ENCODE measurements at regions not wholly inside any gene's neighbourhood (a gene's known extent, or its start where the extent isn't known, plus 50 kb on each side); places are given as distances from the start of the nearest gene placed in this dataset.

DNA sequence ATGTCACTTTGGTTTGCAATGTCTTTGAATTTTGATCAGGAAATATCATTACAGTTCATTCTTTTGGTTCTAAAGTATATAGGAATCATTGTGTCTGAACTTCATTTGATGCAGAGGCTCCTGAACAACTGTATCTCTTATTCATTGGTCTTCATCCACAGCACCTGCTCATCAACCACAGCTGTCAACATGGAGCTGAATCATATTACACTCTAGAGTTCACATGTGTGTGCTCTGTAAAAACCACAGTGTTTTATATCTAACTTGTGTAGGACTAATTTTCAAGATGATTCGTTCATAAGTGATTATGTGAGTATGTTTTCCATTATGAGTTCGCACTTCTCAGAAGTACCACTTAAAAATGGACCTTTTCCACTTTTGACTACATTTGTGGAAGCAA lies 643.3 kb upstream of the FAM241A start:
- Histone ChIP-seq H4K20me1 (ENCODE audit: insufficient read depth, low read length) (no peaks in the 10 kb centered on the region), H3K9me1 (ENCODE audit: insufficient read depth, low read length) (no peaks in the 10 kb centered on the region; the same call in 1 of the 2 replicates), H3K14ac (replicated peaks; ENCODE audit: low read depth, low read length) (no peak overlapping the region), H2AFZ (replicated peaks; ENCODE audit: low read length, poor library complexity) (no peak overlapping the region), H3K18ac (ENCODE audit: low read depth, low read length) (no peak overlapping the region), H2BK5ac (ENCODE audit: low read depth, low read length, poor library complexity, severe bottlenecking) (no peak overlapping the region), H3K9ac (ENCODE audit: low read depth, low read length) (no peak overlapping the region), H3K4me2 (ENCODE audit: low read depth, low read length) (no peak overlapping the region), H4K8ac (ENCODE audit: low read depth in 2 of 2, low read length in 2 of 2) (no peak overlapping the region), H3K9me3 (ENCODE audit: control insufficient read depth, insufficient read depth, low read length) (no peaks in the 10 kb centered on the region), H2AK5ac (ENCODE audit: low read depth, low read length) (no peak overlapping the region), H3K4me3 (ENCODE audit: insufficient read depth, low read depth, low read length) (no peak overlapping the region), H4K5ac (ENCODE audit: low read depth, low read length) (no peak overlapping the region), H3K27me3 (ENCODE audit: control insufficient read depth, insufficient read depth, low read length) (no peaks in the 10 kb centered on the region), H3K79me1 (ENCODE audit: low read depth in 1 of 2, low read length in 2 of 2) (no peaks in the 10 kb centered on the region), H3K4me1 (ENCODE audit: control insufficient read depth, insufficient read depth, low read length) (peaks cover 2% of the 10 kb centered on the region; the same call in 1 of the 2 replicates), H3K4ac (ENCODE audit: low read depth, low read length) (no peak overlapping the region), H3K36me3 (ENCODE audit: control insufficient read depth, insufficient read depth, low read length) (no peaks in the 10 kb centered on the region), H3K27ac (ENCODE audit: insufficient read depth, low read length) (no peak overlapping the region), H4K91ac (ENCODE audit: insufficient read depth, low read depth, low read length) (no peak overlapping the region), H2BK20ac (ENCODE audit: low read depth, low read length) (0 out of 2 replicates have a peak overlapping the region, but pooled peaks have one; percentile 20), H2AK9ac (replicated peaks; ENCODE audit: low read depth, low read length, poor library complexity) (no peak overlapping the region), H2BK15ac (ENCODE audit: low read depth, low read length) (no peak overlapping the region), H3K56ac (ENCODE audit: extremely low read depth, insufficient read depth, low read length) (no peak overlapping the region), H2BK120ac (ENCODE audit: low read depth, low read length) (no peak overlapping the region), H3K23ac (ENCODE audit: low read depth, low read length) (no peak overlapping the region)
- ATAC-seq (ENCODE audit: low read depth) (no peak), DNase-seq (peak; percentile 42)
- ChIA-PET CTCF (no interaction called here), POLR2A (ENCODE audit: unreplicated experiment) (no interaction called here)
- WGBS, 2 experiments (ENCODE audit: extremely low coverage in 2 of 2, insufficient read length in 1 of 2) = no CpG with 5 or more reads among the region's 2 CpGs
- dilution Hi-C loops (cut with HindIII; ENCODE audit: low sequenced_read_pairs, unreplicated experiment) = no loop called here
- no TSS peak for BruUV-seq (replicated peaks)
- in situ Hi-C loops (cut with MboI; ENCODE audit: low sequenced_read_pairs) = no loop called here
- intact Hi-C loops (cut with micrococcal nuclease) = no loop called here
- TF ChIP-seq RFX5 (IDR thresholded peaks at IDR 0.05; ENCODE audit: low read depth, low read length) (no peak), FOS (IDR thresholded peaks at IDR 0.05; ENCODE audit: low read depth, low read length) (no peak), RAD21 (IDR thresholded peaks at IDR 0.05; ENCODE audit: low read length) (no peak), MAZ (IDR thresholded peaks at IDR 0.05; ENCODE audit: borderline replicate concordance, low read depth, low read length) (no peak), CHD1 (IDR thresholded peaks at IDR 0.05; ENCODE audit: low read depth, low read length) (no peak), BHLHE40 (IDR thresholded peaks at IDR 0.05; ENCODE audit: low read depth, low read length) (no peak), CEBPB (IDR thresholded peaks at IDR 0.05; ENCODE audit: low read depth, low read length) (no peak), RCOR1 (IDR thresholded peaks at IDR 0.05; ENCODE audit: insufficient replicate concordance, low read length) (no peak), POLR2A (IDR thresholded peaks at IDR 0.05; ENCODE audit: low read depth, low read length) (no peak), MAFK (IDR thresholded peaks at IDR 0.05; ENCODE audit: low read depth, low read length) (no peak), NFE2L2 (IDR thresholded peaks at IDR 0.05; ENCODE audit: low read depth, low read length) (no peak), MXI1 (IDR thresholded peaks at IDR 0.05; ENCODE audit: borderline replicate concordance, low read depth, low read length) (no peak), SMC3 (IDR thresholded peaks at IDR 0.05; ENCODE audit: low read depth, low read length) (no peak), USF2 (IDR thresholded peaks at IDR 0.05; ENCODE audit: low read depth, low read length) (no peak)
- TF ChIP-seq, protein P1, sequence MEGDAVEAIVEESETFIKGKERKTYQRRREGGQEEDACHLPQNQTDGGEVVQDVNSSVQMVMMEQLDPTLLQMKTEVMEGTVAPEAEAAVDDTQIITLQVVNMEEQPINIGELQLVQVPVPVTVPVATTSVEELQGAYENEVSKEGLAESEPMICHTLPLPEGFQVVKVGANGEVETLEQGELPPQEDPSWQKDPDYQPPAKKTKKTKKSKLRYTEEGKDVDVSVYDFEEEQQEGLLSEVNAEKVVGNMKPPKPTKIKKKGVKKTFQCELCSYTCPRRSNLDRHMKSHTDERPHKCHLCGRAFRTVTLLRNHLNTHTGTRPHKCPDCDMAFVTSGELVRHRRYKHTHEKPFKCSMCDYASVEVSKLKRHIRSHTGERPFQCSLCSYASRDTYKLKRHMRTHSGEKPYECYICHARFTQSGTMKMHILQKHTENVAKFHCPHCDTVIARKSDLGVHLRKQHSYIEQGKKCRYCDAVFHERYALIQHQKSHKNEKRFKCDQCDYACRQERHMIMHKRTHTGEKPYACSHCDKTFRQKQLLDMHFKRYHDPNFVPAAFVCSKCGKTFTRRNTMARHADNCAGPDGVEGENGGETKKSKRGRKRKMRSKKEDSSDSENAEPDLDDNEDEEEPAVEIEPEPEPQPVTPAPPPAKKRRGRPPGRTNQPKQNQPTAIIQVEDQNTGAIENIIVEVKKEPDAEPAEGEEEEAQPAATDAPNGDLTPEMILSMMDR (conservative IDR thresholded peaks at IDR 0.05; ENCODE audit: low read depth, low read length) = no peak
- TF ChIP-seq, protein P2, sequence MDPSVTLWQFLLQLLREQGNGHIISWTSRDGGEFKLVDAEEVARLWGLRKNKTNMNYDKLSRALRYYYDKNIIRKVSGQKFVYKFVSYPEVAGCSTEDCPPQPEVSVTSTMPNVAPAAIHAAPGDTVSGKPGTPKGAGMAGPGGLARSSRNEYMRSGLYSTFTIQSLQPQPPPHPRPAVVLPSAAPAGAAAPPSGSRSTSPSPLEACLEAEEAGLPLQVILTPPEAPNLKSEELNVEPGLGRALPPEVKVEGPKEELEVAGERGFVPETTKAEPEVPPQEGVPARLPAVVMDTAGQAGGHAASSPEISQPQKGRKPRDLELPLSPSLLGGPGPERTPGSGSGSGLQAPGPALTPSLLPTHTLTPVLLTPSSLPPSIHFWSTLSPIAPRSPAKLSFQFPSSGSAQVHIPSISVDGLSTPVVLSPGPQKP (IDR thresholded peaks at IDR 0.05; ENCODE audit: borderline replicate concordance, low read depth, low read length) = no peak

All from IMR-90 (cell line).